ENCODE measurements at regions not wholly inside any gene's neighbourhood (a gene's known extent, or its start where the extent isn't known, plus 50 kb on each side); places are given as distances from the start of the nearest gene placed in this dataset.

- intact Hi-C loops (cut with DNase I), result no loop called here
- DNase-seq, result no peak
- H3K36me3 ChIP-seq, result no peaks in the 10 kb centered on the region
- TF ChIP-seq EP300 (IDR thresholded peaks at IDR 0.05), result no peak
- TF ChIP-seq CTCF (IDR thresholded peaks at IDR 0.05), result no peak
- TF ChIP-seq POLR2AphosphoS5 (IDR thresholded peaks at IDR 0.05), result no peak
- no peak for TF ChIP-seq POLR2A (IDR thresholded peaks at IDR 0.05)
- no peak overlapping the region for H3K27ac ChIP-seq
- peaks cover 0 to 3% (median 0%) of the 10 kb centered on the region in 4 donors for H3K9me3 ChIP-seq
- no peaks in the 10 kb centered on the region for H3K27me3 ChIP-seq
- no peak overlapping the region for H3K4me3 ChIP-seq
- no peaks in the 10 kb centered on the region for H3K4me1 ChIP-seq
- 69 to 93% methylated on average over 4 of the region's 4 CpGs for WGBS, 2 donors
Observed at GRCh38 chr7:67683628-67684027, 687.0 kb downstream of the TYW1 start.

- TF ChIP-seq POLR2A (IDR thresholded peaks at IDR 0.05) (no peak), CTCF (IDR thresholded peaks at IDR 0.05) (no peak), EP300 (IDR thresholded peaks at IDR 0.05) (no peak), POLR2AphosphoS5 (IDR thresholded peaks at IDR 0.05) (no peak)
- WGBS, 2 donors, result 94 to 98% methylated on average over 1 of the region's 1 CpG
- H3K36me3 ChIP-seq, result no peaks in the 10 kb centered on the region
- intact Hi-C loops (cut with DNase I), result no loop called here
- peaks cover 0 to 8% (median 0%) of the 10 kb centered on the region in 3 donors for H3K27me3 ChIP-seq
- peaks cover 0 to 7% (median 0%) of the 10 kb centered on the region in 4 donors for H3K4me1 ChIP-seq
- no peak for DNase-seq
- H3K9me3 ChIP-seq, result peaks cover 0 to 6% (median 3%) of the 10 kb centered on the region in 4 donors
- H3K4me3 ChIP-seq, result no peak overlapping the region
- no peak overlapping the region for H3K27ac ChIP-seq
Observed at GRCh38 chr7:67690700-67691099, 694.1 kb downstream of the TYW1 start.

GRCh38 chr7:67692425-67692824 is 695.8 kb downstream of the TYW1 start:
- Histone ChIP-seq H3K27ac (no peak overlapping the region), H3K9me3 (peaks cover 0 to 6% (median 1%) of the 10 kb centered on the region in 4 donors), H3K4me3 (no peak overlapping the region), H3K36me3 (no peaks in the 10 kb centered on the region), H3K4me1 (peaks cover 0 to 7% (median 0%) of the 10 kb centered on the region in 4 donors), H3K27me3 (peaks cover 0 to 8% (median 0%) of the 10 kb centered on the region in 3 donors)
- intact Hi-C loops (cut with DNase I), result no loop called here
- no peak for TF ChIP-seq CTCF (IDR thresholded peaks at IDR 0.05)
- no peak for TF ChIP-seq POLR2AphosphoS5 (IDR thresholded peaks at IDR 0.05)
- no peak for TF ChIP-seq EP300 (IDR thresholded peaks at IDR 0.05)
- no peak for TF ChIP-seq POLR2A (IDR thresholded peaks at IDR 0.05)
- no peak for DNase-seq
- 57 to 61% methylated on average over 4 of the region's 4 CpGs for WGBS, 2 donors

- Histone ChIP-seq H3K27ac (no peak overlapping the region), H3K4me1 (peaks cover 0 to 7% (median 0%) of the 10 kb centered on the region in 4 donors), H3K9me3 (peaks cover 0 to 5% (median 1%) of the 10 kb centered on the region in 4 donors), H3K4me3 (no peak overlapping the region), H3K27me3 (peaks cover 0 to 8% (median 0%) of the 10 kb centered on the region in 3 donors), H3K36me3 (no peaks in the 10 kb centered on the region)
- DNase-seq, result no peak
- WGBS, 2 donors, result 77 to 78% methylated on average over 5 of the region's 5 CpGs
- intact Hi-C loops (cut with DNase I), result no loop called here
- TF ChIP-seq POLR2A (IDR thresholded peaks at IDR 0.05), result no peak
- TF ChIP-seq EP300 (IDR thresholded peaks at IDR 0.05), result no peak
- TF ChIP-seq POLR2AphosphoS5 (IDR thresholded peaks at IDR 0.05), result no peak
- no peak for TF ChIP-seq CTCF (IDR thresholded peaks at IDR 0.05)
Observed at GRCh38 chr7:67696124-67696523, 699.5 kb downstream of the TYW1 start.

- Histone ChIP-seq H3K27me3 (peaks cover 0 to 8% (median 0%) of the 10 kb centered on the region in 3 donors), H3K36me3 (no peaks in the 10 kb centered on the region), H3K27ac (no peak overlapping the region), H3K4me3 (no peak overlapping the region), H3K4me1 (peaks cover 0 to 7% (median 0%) of the 10 kb centered on the region in 4 donors), H3K9me3 (peaks cover 0 to 5% (median 0%) of the 10 kb centered on the region in 4 donors)
- intact Hi-C loops (cut with DNase I), result no loop called here
- TF ChIP-seq EP300 (IDR thresholded peaks at IDR 0.05) (no peak), POLR2A (IDR thresholded peaks at IDR 0.05) (no peak), POLR2AphosphoS5 (IDR thresholded peaks at IDR 0.05) (no peak), CTCF (IDR thresholded peaks at IDR 0.05) (no peak)
- whole genome bisulfite sequencing, 2 donors, result 67 to 70% methylated on average over 7 of the region's 7 CpGs
- DNase-seq, result no peak
Observed at GRCh38 chr7:67696878-67697277, 700.2 kb downstream of the TYW1 start.
